ENCODE measurements at regions not wholly inside any gene's neighbourhood (a gene's known extent, or its start where the extent isn't known, plus 50 kb on each side); places are given as distances from the start of the nearest gene placed in this dataset.

- Histone ChIP-seq H3K79me2 (ENCODE audit: insufficient read depth, low read depth, low read length) (no peaks in the 10 kb centered on the region), H3K9me2 (ENCODE audit: insufficient read depth, low read length) (no peaks in the 10 kb centered on the region), H4K20me1 (ENCODE audit: insufficient read depth, low read length) (no peaks in the 10 kb centered on the region), H3K4me2 (ENCODE audit: low read length) (no peak overlapping the region), H3K27ac (ENCODE audit: low read depth, low read length, poor library complexity, severe bottlenecking) (no peak overlapping the region), H2AFZ (ENCODE audit: low read length) (no peak overlapping the region), H3K9me3 (ENCODE audit: low read length) (no peaks in the 10 kb centered on the region), H3K4me1 (ENCODE audit: insufficient read depth, low read length, poor library complexity, severe bottlenecking) (no peaks in the 10 kb centered on the region), H3K36me3 (ENCODE audit: insufficient read depth, low read length) (no peaks in the 10 kb centered on the region), H3K4me3 (ENCODE audit: low read depth, low read length, poor library complexity, severe bottlenecking) (no peak overlapping the region)
- POLR2A ChIA-PET: no interaction called here
- TF ChIP-seq CTCF (conservative IDR thresholded peaks at IDR 0.05; ENCODE audit: low read length) (no peak), EZH2phosphoT487 (IDR thresholded peaks at IDR 0.05; ENCODE audit: borderline replicate concordance, low read depth, low read length) (no peak)
- BruUV-seq (replicated peaks): no TSS peak
- CTCF ChIA-PET (ENCODE audit: unreplicated experiment): no interaction called here
- no peak for DNase-seq (ENCODE audit: low spot score)
- intact Hi-C loops (cut with micrococcal nuclease; ENCODE audit: unreplicated experiment): no loop called here
Observed at GRCh38 chr3:109713288-109713687, 375.9 kb upstream of the DPPA4 start.

GRCh38 chr3:109715707-109716106, 378.4 kb upstream of the DPPA4 start:
- ChIA-PET CTCF (ENCODE audit: unreplicated experiment) (no interaction called here), POLR2A (no interaction called here)
- no TSS peak for BruUV-seq (replicated peaks)
- no peaks in the 10 kb centered on the region for H3K79me2 ChIP-seq (ENCODE audit: insufficient read depth, low read depth, low read length)
- no peak overlapping the region for H2AFZ ChIP-seq (ENCODE audit: low read length)
- H4K20me1 ChIP-seq (ENCODE audit: insufficient read depth, low read length): no peaks in the 10 kb centered on the region
- intact Hi-C loops (cut with micrococcal nuclease; ENCODE audit: unreplicated experiment): no loop called here
- no peak overlapping the region for H3K27ac ChIP-seq (ENCODE audit: low read depth, low read length, poor library complexity, severe bottlenecking)
- H3K4me1 ChIP-seq (ENCODE audit: insufficient read depth, low read length, poor library complexity, severe bottlenecking): no peaks in the 10 kb centered on the region
- no peak overlapping the region for H3K4me2 ChIP-seq (ENCODE audit: low read length)
- no peak for TF ChIP-seq CTCF (conservative IDR thresholded peaks at IDR 0.05; ENCODE audit: low read length)
- no peak for TF ChIP-seq EZH2phosphoT487 (IDR thresholded peaks at IDR 0.05; ENCODE audit: borderline replicate concordance, low read depth, low read length)
- no peaks in the 10 kb centered on the region for H3K9me2 ChIP-seq (ENCODE audit: insufficient read depth, low read length)
- H3K4me3 ChIP-seq (ENCODE audit: low read depth, low read length, poor library complexity, severe bottlenecking): no peak overlapping the region
- no peaks in the 10 kb centered on the region for H3K36me3 ChIP-seq (ENCODE audit: insufficient read depth, low read length)
- DNase-seq (ENCODE audit: low spot score): no peak
- no peaks in the 10 kb centered on the region for H3K9me3 ChIP-seq (ENCODE audit: low read length)

- H2AFZ ChIP-seq (ENCODE audit: low read length): no peak overlapping the region
- H3K4me3 ChIP-seq (ENCODE audit: low read depth, low read length, poor library complexity, severe bottlenecking): no peak overlapping the region
- DNase-seq (ENCODE audit: low spot score): no peak
- H3K79me2 ChIP-seq (ENCODE audit: insufficient read depth, low read depth, low read length): no peaks in the 10 kb centered on the region
- no peaks in the 10 kb centered on the region for H3K36me3 ChIP-seq (ENCODE audit: insufficient read depth, low read length)
- ChIA-PET POLR2A (no interaction called here), CTCF (ENCODE audit: unreplicated experiment) (no interaction called here)
- intact Hi-C loops (cut with micrococcal nuclease; ENCODE audit: unreplicated experiment): no loop called here
- no peak for TF ChIP-seq EZH2phosphoT487 (IDR thresholded peaks at IDR 0.05; ENCODE audit: borderline replicate concordance, low read depth, low read length)
- no peak for TF ChIP-seq CTCF (conservative IDR thresholded peaks at IDR 0.05; ENCODE audit: low read length)
- no peaks in the 10 kb centered on the region for H3K9me3 ChIP-seq (ENCODE audit: low read length)
- no peaks in the 10 kb centered on the region for H3K4me1 ChIP-seq (ENCODE audit: insufficient read depth, low read length, poor library complexity, severe bottlenecking)
- no peaks in the 10 kb centered on the region for H3K9me2 ChIP-seq (ENCODE audit: insufficient read depth, low read length)
- no peak overlapping the region for H3K4me2 ChIP-seq (ENCODE audit: low read length)
- no peak overlapping the region for H3K27ac ChIP-seq (ENCODE audit: low read depth, low read length, poor library complexity, severe bottlenecking)
- no TSS peak for BruUV-seq (replicated peaks)
- H4K20me1 ChIP-seq (ENCODE audit: insufficient read depth, low read length): no peaks in the 10 kb centered on the region
Observed at GRCh38 chr3:109718850-109719249, 381.5 kb upstream of the DPPA4 start.
